ENCODE measurements at regions not wholly inside any gene's neighbourhood (a gene's known extent, or its start where the extent isn't known, plus 50 kb on each side); places are given as distances from the start of the nearest gene placed in this dataset.

DNA sequence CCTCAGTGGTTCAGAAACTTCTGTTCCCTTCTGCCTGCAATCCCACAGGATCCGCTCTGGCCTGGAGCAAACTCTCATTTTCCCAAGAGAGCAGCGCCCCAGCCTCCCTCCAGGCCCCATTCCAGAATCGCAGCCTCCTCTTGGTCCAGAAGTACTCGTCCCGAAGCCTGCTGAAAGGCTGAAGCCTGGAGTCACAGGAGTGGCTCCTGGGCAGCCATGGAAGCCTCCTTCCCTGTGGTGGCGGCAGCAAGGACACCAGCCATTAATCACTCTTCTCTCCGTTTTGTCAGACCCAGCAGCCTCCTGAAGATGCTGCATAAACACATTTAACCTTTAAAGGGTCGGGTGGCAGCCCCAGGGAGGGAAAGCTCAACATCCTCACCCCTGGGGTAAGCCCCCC lies 66.9 kb upstream of the TNRC6C start:
- DNase-seq (ENCODE audit: extremely low read depth, insufficient read length) = no peak
- H3K27me3 ChIP-seq (replicated peaks; ENCODE audit: control insufficient read depth, insufficient read depth, low read length) = peaks cover 3% of the 10 kb centered on the region
- TF ChIP-seq, protein P1, sequence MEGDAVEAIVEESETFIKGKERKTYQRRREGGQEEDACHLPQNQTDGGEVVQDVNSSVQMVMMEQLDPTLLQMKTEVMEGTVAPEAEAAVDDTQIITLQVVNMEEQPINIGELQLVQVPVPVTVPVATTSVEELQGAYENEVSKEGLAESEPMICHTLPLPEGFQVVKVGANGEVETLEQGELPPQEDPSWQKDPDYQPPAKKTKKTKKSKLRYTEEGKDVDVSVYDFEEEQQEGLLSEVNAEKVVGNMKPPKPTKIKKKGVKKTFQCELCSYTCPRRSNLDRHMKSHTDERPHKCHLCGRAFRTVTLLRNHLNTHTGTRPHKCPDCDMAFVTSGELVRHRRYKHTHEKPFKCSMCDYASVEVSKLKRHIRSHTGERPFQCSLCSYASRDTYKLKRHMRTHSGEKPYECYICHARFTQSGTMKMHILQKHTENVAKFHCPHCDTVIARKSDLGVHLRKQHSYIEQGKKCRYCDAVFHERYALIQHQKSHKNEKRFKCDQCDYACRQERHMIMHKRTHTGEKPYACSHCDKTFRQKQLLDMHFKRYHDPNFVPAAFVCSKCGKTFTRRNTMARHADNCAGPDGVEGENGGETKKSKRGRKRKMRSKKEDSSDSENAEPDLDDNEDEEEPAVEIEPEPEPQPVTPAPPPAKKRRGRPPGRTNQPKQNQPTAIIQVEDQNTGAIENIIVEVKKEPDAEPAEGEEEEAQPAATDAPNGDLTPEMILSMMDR (IDR thresholded peaks at IDR 0.05; ENCODE audit: insufficient read depth, low read length, poor library complexity, severe bottlenecking) = no peak
- no peak overlapping the region for H3K4me3 ChIP-seq (replicated peaks; ENCODE audit: low read depth, low read length)
- H3K36me3 ChIP-seq (ENCODE audit: control insufficient read depth, insufficient read depth, low read length) = no peaks in the 10 kb centered on the region

DNA sequence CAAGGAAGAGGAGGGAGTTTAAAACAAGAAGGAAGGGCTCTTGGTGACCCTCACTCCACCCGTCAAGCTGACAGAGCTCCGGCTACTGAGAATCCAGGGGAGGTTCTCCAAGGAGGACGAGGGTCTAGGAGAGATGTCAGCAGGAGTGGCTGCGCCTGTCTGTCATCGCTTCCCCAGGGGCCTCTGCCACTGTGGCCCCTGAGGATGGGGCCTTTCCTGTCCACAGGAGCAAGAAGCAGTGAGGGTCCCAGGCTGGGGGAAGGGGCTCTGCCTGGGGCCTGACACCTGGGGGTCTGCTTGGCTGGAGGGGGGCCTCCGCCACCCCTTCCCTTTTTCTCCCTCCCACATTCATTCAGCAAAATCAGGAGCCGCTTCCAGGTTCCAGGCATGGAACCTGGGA lies 66.5 kb upstream of the TNRC6C start:
- Histone ChIP-seq H3K4me3 (replicated peaks; ENCODE audit: low read depth, low read length) (no peak overlapping the region), H3K27me3 (replicated peaks; ENCODE audit: control insufficient read depth, insufficient read depth, low read length) (peaks cover under 1% of the 10 kb centered on the region), H3K36me3 (ENCODE audit: control insufficient read depth, insufficient read depth, low read length) (no peaks in the 10 kb centered on the region)
- no peak for DNase-seq (ENCODE audit: extremely low read depth, insufficient read length)
- TF ChIP-seq, protein P1 (IDR thresholded peaks at IDR 0.05; ENCODE audit: insufficient read depth, low read length, poor library complexity, severe bottlenecking) = no peak

DNA sequence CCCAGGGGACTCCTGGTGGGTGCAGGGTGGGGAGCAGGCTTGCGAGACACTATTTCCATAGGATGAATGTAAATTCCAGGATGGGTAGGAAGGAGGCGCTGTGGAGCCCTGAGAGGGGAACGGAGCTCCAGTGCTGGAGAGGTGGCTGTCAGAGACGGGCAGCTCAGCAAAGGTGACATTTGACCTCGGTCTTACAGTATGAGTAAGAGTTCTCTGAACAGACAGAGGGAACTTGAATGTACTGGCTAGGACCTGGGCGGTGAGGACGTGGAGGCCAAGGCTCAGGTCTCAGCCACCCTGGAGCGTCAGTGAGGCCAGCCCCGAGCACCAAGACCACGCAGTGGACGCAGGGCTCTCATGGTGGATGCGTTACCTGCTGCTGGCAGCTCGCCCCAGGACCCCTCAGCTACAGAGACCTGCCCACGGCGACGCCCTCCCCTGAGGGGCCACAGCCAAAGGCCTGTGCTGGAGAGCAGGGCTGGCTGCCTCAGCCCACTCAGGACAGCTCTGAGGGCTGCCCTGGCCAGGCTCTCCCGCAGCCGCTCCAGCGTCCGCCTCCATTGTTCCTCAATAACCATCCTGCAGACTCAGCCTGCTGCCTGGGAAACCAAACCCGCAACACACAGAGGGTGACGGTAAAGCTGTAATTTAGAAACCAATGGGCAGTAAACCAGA lies 65.9 kb upstream of the TNRC6C start:
- no peak overlapping the region for H3K4me3 ChIP-seq (replicated peaks; ENCODE audit: low read depth, low read length)
- DNase-seq (ENCODE audit: extremely low read depth, insufficient read length) = no peak
- H3K36me3 ChIP-seq (ENCODE audit: control insufficient read depth, insufficient read depth, low read length) = no peaks in the 10 kb centered on the region
- no peaks in the 10 kb centered on the region; the same call in 1 of the 2 replicates for H3K27me3 ChIP-seq (replicated peaks; ENCODE audit: control insufficient read depth, insufficient read depth, low read length)
- TF ChIP-seq, protein P1 (IDR thresholded peaks at IDR 0.05; ENCODE audit: insufficient read depth, low read length, poor library complexity, severe bottlenecking) = peak; percentile 29

DNA sequence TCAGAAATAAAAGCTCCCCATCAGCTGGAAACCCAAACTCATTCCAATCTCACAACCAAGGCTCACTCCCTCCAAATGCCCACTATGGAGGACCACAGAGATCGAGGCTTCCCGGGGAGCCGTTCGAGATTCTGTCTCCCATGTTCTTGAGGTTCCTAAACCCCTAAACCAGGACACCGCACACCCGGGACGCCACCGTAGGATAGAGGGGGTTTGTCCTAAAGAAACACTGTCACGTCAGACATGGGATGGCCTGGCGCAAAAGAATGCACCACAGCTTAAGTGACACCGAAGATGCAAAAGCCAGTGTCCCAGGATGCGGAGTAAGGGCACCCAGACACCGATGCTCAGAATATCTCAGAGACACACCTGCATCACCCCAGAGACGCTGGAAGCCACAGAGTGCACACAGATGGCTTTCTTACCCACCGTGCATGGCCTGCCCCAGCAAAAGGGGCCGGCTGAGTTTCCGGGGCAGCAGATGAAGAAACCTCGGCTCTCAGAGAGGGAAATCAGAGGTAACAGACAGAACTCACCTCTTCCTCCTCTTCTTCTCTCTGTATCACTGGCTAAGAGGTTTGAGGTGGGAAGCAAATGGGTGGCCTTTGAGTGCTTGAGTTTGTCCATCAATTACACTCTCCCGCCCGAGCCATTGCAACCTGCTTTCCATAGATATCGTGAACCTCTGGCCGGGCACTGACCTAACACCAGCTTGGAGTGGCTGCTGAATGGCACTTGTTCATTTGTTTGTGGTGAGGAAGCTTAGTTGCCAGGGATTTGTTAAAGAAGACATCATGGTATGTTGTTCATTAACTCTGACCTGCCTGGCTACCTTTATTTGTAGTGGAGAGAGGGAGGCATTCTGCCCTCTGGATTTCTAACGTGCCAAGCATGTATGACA lies 65.1 kb upstream of the TNRC6C start:
- no peak for DNase-seq (ENCODE audit: extremely low read depth, insufficient read length)
- Histone ChIP-seq H3K27me3 (replicated peaks; ENCODE audit: control insufficient read depth, insufficient read depth, low read length) (no peaks in the 10 kb centered on the region; the same call in 1 of the 2 replicates), H3K36me3 (ENCODE audit: control insufficient read depth, insufficient read depth, low read length) (no peaks in the 10 kb centered on the region), H3K4me3 (replicated peaks; ENCODE audit: low read depth, low read length) (no peak overlapping the region)
- TF ChIP-seq, protein P1 (IDR thresholded peaks at IDR 0.05; ENCODE audit: insufficient read depth, low read length, poor library complexity, severe bottlenecking) = no peak

DNA sequence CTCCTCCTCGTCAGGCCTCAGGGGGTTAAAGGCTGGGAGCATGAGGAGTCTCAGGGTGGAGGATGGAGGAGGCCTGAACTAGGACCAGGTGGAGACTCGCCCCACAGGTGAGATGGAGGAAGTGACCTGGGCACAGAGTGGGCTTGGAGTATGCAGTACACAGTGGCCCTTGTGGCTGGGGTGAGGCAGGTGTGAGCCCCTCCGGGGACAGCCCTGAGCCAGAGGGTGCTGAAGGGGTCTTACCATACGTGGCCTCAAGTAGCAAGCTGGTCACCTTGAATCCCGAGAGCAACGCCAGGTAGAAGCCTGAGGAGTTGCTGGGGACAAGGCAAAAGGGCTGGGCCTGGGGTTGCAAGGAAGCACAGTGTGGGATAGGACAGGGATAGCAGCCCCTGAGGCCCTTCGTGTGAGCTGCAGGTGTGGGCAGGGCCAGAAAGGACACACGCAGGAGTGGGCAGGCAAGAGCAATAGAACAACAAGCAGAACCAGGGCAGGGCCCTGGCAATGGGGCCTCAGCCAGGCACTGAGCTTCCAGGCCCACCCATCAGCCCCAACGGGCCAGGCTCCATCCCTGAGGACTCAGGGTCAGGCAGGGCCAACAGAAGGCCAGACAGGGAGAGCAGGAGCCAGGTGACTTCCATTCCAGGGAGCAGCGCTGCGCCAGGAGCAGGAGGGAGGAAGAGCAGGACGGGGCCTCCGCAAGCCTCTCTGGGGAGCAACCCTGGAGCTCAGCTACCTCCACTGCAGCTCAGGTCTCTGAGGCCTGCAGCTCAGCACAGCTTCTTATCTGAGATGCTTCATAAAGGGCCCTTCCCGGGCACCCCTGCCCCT lies 64.2 kb upstream of the TNRC6C start:
- no peak for DNase-seq (ENCODE audit: extremely low read depth, insufficient read length)
- TF ChIP-seq, protein P1 (IDR thresholded peaks at IDR 0.05; ENCODE audit: insufficient read depth, low read length, poor library complexity, severe bottlenecking) = no peak
- Histone ChIP-seq H3K36me3 (ENCODE audit: control insufficient read depth, insufficient read depth, low read length) (no peaks in the 10 kb centered on the region), H3K27me3 (replicated peaks; ENCODE audit: control insufficient read depth, insufficient read depth, low read length) (peaks cover 4% of the 10 kb centered on the region), H3K4me3 (replicated peaks; ENCODE audit: low read depth, low read length) (no peak overlapping the region)

Measured in GM06990 (cell line).